GM12864 (cell line): ENCODE measurements at regions not wholly inside any gene's neighbourhood (a gene's known extent, or its start where the extent isn't known, plus 50 kb on each side); places are given as distances from the start of the nearest gene placed in this dataset.
A peak's percentile ranks its signal among the peaks of the same experiment; 100 is the strongest.

ENCODE experiments used
- DNase-seq: peaks from one replicate; pipeline ENCODE4 v3.0.0-alpha.2; 2011; ENCODE audit warnings: low read depth
- H3K4me3 ChIP-seq: 2 replicates; pipeline ENCODE4 v1.5.1; 2011; ENCODE audit warnings: mild to moderate bottlenecking, low read depth, low read length, control low read depth
- CTCF ChIP-seq: IDR thresholded peaks from 2 replicates; pipeline ENCODE4 v1.5.1; 2011; ENCODE audit warnings: low read depth, mild to moderate bottlenecking, moderate library complexity, low read length, control low read depth, inconsistent platforms; ENCODE audit errors: missing control alignments

DNA sequence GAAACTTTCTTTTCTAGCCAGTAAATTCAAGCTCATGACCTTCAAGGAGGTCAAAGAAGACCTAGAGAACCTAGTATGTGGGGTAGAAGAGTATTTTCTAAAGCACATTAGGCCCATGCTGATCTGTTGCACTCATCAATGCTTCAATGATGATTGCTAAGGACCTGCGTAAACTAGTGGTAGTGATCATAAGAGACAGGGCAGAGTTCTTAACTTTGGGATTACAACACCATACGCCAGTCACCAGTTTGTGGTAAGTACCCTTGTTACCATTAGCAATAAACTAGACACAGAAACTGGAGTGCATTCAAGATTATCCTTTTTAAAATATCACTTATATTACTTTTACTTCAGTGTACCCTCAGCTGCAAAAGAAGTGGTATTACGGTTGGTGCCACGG lies 490.3 kb downstream of the BUD13 start:
- no peak for TF ChIP-seq CTCF

GRCh38 chr11:116281173-116282160 lies 491.3 kb downstream of the BUD13 start:
- no peak for DNase-seq
- TF ChIP-seq CTCF = no peak
- H3K4me3 ChIP-seq = no peak overlapping the region

More for the DNA sequence above, 490.3 kb downstream of the BUD13 start:
- no peak overlapping the region for H3K4me3 ChIP-seq
- no peak for DNase-seq

DNA sequence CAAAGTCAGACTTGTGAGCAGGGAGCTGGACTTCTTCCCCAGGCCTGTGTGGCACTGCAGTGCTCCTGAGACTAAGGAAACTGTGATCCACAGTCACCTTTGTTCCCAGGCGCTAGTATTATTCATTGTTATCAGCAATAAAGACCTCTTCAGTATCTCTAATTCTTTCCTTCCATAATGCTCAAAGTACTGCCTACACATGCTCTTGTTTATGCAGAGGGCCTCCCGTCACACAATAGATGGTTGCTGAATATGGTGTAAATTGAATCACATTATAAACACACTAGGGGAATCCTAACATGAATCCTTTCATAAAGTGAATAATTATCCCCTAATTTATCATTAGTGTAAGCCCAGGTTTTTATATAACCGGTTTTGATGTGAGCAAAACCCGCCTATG lies 493.3 kb downstream of the BUD13 start:
- no peak for TF ChIP-seq CTCF

DNA sequence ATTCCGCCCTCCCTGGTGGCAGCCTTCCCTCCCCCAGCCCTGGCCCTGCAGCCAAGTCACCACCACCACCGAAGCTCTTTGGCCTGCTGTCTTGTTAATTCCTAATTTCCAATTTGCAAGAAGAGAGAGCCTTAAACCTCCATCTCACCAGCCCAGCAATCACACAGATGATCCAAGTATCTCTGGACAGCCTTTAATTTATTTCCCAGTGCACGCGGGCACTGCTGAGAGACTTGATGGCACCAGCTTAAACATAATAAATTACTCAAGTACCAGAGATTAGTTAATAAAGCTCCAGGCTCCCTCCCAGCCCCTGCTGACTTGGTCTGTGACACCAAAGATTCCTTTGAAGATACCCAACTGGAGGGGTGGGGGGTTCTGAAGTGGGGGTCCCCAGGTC lies 494.7 kb downstream of the BUD13 start:
- H3K4me3 ChIP-seq = no peak overlapping the region
- no peak for DNase-seq
- no peak for TF ChIP-seq CTCF

More for the DNA sequence above, 493.3 kb downstream of the BUD13 start:
- no peak for DNase-seq
- no peak overlapping the region for H3K4me3 ChIP-seq

GRCh38 chr11:116276051-116277044 lies 496.4 kb downstream of the BUD13 start:
- peak; percentile 83 for TF ChIP-seq CTCF
- H3K4me3 ChIP-seq = peak overlapping the region; percentile 24; the same call in 1 of the 2 replicates
- DNase-seq = peak; percentile 45

DNA sequence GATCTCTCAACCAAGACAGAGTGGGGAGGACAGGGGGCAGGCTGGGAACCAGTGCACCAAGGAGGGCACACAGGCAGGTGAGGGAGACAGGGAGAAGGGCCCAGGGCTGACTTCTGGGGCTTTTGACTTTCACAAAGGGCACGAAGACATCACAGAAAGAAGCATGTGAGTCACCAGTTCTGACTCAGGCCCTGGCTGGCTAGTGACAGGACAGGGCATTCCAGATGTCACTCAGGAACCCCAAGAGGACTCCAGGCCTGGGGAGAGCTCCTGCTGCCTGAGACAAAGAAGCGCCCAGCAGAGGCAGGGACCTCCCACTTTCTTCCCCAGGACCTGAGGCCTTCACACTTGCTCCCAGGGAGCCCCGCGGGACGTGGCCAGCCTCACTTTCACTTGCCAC lies 497.2 kb downstream of the BUD13 start:
- TF ChIP-seq CTCF = no peak
- no peak for DNase-seq
- no peak overlapping the region for H3K4me3 ChIP-seq
